WERI-Rb-1 (cell line): ENCODE measurements at regions not wholly inside any gene's neighbourhood (a gene's known extent, or its start where the extent isn't known, plus 50 kb on each side); places are given as distances from the start of the nearest gene placed in this dataset.

ENCODE experiments used
- DNase-seq: peaks from one replicate; pipeline ENCODE4 v3.0.0-alpha.2; 2020
- H3K27ac ChIP-seq: fragments of 250-450 bp; sonication (Bioruptor Pico); 2 replicates; pipeline ENCODE4 v1.5.1; 2020; ENCODE audit warnings: mild to moderate bottlenecking, moderate library complexity
- H3K27me3 ChIP-seq: fragments of 250-450 bp; sonication (Bioruptor Pico); 2 replicates; pipeline ENCODE4 v1.5.1; 2021; ENCODE audit warnings: mild to moderate bottlenecking, low read depth, moderate library complexity; ENCODE audit not compliant: insufficient read depth, severe bottlenecking
- H3K36me3 ChIP-seq: fragments of 250-450 bp; sonication (Bioruptor Pico); 2 replicates; pipeline ENCODE4 v1.5.1; 2020; ENCODE audit warnings: mild to moderate bottlenecking, moderate library complexity
- H3K4me3 ChIP-seq: 2 replicates; pipeline ENCODE4 v1.5.1; 2011; ENCODE audit warnings: low read depth, mild to moderate bottlenecking, control low read depth, low read length
- H3K9me3 ChIP-seq: fragments of 250-450 bp; sonication (Bioruptor Pico); 2 replicates; pipeline ENCODE4 v1.5.1; 2021; ENCODE audit warnings: mild to moderate bottlenecking, moderate library complexity; ENCODE audit not compliant: severe bottlenecking
- TF ChIP-seq, protein P1 (sequence below): IDR thresholded peaks from 2 replicates; pipeline ENCODE4 v1.5.1; 2011; ENCODE audit warnings: low read depth, mild to moderate bottlenecking, control low read depth, inconsistent platforms, low read length

DNA sequence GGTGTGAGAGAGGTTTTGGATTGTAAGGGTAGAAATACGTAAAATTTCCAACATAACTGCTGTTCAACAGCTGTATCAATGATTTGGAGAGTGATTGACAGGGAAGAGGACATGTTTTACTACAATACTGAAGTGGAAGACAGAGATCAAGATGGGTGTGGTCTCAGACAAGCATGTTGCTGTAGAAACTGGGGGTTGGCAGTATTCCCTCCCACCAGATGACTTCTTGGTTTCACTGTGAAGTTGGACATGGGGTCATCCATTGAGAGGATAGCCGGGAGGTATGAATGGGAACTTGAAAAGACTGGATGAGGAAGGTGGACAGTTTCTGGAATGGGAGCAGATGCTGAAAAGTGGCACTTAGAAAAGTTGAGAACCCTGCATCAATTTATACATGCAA lies 95.3 kb upstream of the HDAC9 start:
- no peak overlapping the region for H3K4me3 ChIP-seq
- no peaks in the 10 kb centered on the region for H3K27me3 ChIP-seq
- H3K27ac ChIP-seq: no peak overlapping the region
- no peaks in the 10 kb centered on the region for H3K36me3 ChIP-seq
- no peak for DNase-seq
- TF ChIP-seq, protein P1, sequence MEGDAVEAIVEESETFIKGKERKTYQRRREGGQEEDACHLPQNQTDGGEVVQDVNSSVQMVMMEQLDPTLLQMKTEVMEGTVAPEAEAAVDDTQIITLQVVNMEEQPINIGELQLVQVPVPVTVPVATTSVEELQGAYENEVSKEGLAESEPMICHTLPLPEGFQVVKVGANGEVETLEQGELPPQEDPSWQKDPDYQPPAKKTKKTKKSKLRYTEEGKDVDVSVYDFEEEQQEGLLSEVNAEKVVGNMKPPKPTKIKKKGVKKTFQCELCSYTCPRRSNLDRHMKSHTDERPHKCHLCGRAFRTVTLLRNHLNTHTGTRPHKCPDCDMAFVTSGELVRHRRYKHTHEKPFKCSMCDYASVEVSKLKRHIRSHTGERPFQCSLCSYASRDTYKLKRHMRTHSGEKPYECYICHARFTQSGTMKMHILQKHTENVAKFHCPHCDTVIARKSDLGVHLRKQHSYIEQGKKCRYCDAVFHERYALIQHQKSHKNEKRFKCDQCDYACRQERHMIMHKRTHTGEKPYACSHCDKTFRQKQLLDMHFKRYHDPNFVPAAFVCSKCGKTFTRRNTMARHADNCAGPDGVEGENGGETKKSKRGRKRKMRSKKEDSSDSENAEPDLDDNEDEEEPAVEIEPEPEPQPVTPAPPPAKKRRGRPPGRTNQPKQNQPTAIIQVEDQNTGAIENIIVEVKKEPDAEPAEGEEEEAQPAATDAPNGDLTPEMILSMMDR: no peak
- H3K9me3 ChIP-seq: no peaks in the 10 kb centered on the region

DNA sequence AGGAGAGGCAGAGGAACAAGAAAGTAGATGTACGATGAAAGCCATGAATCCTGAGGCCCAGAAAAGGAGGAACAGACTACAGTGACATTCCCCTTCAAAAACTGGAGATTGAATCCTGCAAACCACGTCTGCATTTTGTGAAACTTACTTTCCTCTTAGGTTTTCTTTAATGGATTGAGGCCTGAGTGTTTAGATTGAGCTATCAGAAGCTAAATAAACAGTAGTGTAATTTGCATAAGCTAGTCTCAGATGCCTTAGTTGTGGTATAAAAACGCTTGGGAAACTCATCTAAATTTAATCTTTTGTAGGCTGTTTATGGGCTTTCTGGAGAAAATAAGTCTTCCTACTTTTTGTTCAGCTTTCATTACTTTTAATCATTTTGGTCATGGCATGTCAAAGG lies 94.8 kb upstream of the HDAC9 start:
- Histone ChIP-seq H3K4me3 (no peak overlapping the region), H3K36me3 (no peaks in the 10 kb centered on the region), H3K9me3 (no peaks in the 10 kb centered on the region), H3K27ac (no peak overlapping the region), H3K27me3 (no peaks in the 10 kb centered on the region)
- DNase-seq: no peak
- TF ChIP-seq, protein P1: no peak

DNA sequence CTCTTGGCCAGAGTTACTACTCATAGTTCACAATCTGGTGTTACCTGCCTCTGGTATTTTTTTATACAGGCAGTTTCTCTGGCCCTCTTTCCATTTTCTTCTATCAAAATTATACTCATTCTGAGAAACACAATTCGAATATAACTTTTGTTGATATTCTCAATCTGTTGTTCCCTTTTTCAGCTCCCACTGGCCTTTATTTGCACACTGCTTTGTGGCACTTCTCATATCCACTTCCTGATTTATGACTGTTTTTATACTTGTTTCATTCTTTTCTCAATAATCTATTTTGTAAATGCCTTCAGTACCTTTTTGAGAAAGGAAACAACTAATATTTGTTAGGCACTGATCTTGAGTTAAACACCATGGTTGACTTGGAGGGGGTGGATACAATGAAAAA lies 93.8 kb upstream of the HDAC9 start:
- TF ChIP-seq, protein P1: no peak
- no peaks in the 10 kb centered on the region for H3K27me3 ChIP-seq
- H3K36me3 ChIP-seq: no peaks in the 10 kb centered on the region
- no peaks in the 10 kb centered on the region for H3K9me3 ChIP-seq
- H3K4me3 ChIP-seq: no peak overlapping the region
- H3K27ac ChIP-seq: no peak overlapping the region
- no peak for DNase-seq

DNA sequence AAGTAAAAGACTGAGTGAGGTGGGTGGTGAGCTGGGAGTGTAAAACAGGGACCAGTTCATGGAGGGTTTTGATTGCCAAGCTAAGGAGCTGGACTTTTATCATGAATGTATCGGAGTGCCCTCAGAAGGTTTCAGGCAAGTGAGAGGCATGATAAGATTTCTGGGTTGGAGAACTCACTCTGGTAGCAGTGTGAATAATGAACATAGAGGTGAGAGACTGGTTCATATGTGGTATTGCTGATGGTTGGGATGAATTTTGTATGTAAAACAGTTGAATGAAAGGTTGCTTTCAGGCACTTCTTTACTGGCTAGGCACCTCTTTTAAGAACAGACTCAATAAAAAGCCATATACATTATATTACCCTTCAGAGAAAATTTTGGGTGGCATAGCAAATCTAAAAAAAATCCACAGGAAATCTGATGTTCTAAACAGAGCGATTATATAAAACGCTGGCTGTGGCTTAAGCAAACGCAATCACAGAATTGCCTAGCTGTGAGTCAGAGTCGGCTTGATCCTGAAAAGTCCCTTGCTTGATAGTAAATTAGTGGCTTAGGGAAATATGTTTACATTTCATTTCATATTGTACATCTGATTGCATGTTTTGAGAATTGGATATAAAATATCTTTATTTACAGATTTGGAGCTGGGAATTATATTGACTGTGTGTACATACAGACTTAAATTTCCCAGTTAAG lies 92.9 kb upstream of the HDAC9 start:
- Histone ChIP-seq H3K9me3 (no peaks in the 10 kb centered on the region), H3K27me3 (no peaks in the 10 kb centered on the region), H3K27ac (no peak overlapping the region), H3K36me3 (no peaks in the 10 kb centered on the region), H3K4me3 (no peak overlapping the region)
- no peak for DNase-seq
- TF ChIP-seq, protein P1: no peak

DNA sequence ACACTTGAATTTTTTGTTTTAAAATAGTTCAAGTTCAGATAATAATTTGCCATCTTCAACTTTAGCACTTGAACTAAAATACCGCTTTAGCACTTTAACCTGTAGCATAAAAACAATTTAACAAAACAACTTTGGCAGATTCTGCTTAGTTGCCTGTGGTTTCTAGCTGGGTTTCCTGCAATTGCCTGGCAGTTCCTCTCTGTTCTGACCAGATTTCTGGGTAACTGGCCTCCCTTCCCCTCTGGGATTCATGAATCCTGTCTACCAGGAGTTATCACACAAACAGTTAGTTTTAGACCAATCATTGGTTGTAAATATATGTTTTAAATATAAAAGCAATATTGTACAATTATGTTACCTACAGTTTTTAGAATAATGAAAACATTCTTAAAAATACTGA lies 89.8 kb upstream of the HDAC9 start:
- H3K36me3 ChIP-seq: no peaks in the 10 kb centered on the region
- H3K27ac ChIP-seq: no peak overlapping the region
- DNase-seq: no peak
- H3K9me3 ChIP-seq: no peaks in the 10 kb centered on the region
- no peak overlapping the region for H3K4me3 ChIP-seq
- no peaks in the 10 kb centered on the region for H3K27me3 ChIP-seq
- TF ChIP-seq, protein P1: no peak

DNA sequence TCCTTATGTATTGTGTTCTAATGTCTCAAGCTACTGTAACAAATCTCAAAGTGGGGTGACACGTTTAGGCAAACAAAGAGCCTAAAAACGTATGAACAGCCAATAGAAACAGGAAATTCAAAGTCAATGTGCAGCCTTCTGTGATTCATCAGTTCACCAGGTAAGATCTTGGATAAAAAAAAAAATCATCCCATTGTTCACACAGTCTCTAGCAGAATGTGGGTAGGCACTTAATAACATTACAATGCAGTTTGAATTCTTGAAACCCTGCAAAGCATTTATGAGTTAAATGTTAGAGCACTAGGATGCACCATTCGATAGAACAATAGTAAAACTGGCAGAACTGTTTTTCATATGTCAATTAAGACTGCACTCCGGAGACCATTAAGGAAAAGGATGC lies 88.2 kb upstream of the HDAC9 start:
- Histone ChIP-seq H3K27ac (no peak overlapping the region), H3K36me3 (no peaks in the 10 kb centered on the region), H3K4me3 (no peak overlapping the region), H3K9me3 (no peaks in the 10 kb centered on the region), H3K27me3 (no peaks in the 10 kb centered on the region)
- TF ChIP-seq, protein P1: no peak
- DNase-seq: no peak
